OCI-LY1 (cell line): ENCODE measurements at regions not wholly inside any gene's neighbourhood (a gene's known extent, or its start where the extent isn't known, plus 50 kb on each side); places are given as distances from the start of the nearest gene placed in this dataset.

ENCODE experiments used
- H2AFZ ChIP-seq: fragments of 200-600 bp; sonication (generic), shearing (Covaris generic); 2 replicates; pipeline ENCODE4 v1.6.0; 2014; ENCODE audit warnings: antibody characterized with exemption, mild to moderate bottlenecking, low read length
- H3F3A ChIP-seq: fragments of 200-600 bp; sonication (generic), shearing (Covaris generic); 2 replicates; pipeline ENCODE4 v1.6.0; 2014; ENCODE audit warnings: mild to moderate bottlenecking, antibody characterized with exemption, low read length, moderate library complexity; ENCODE audit not compliant: insufficient read depth
- H3K27ac ChIP-seq: fragments of 200-600 bp; sonication (generic); 2 replicates; pipeline ENCODE4 v1.5.1; 2014; ENCODE audit warnings: low read length, mixed run types, mild to moderate bottlenecking, low read depth; ENCODE audit not compliant: poor library complexity, severe bottlenecking
- H3K27me3 ChIP-seq: fragments of 200-600 bp; sonication (generic); 2 replicates; pipeline ENCODE4 v1.6.0; 2014; ENCODE audit warnings: antibody characterized with exemption, mild to moderate bottlenecking, low read length, moderate library complexity; ENCODE audit not compliant: insufficient read depth
- H3K36me3 ChIP-seq: fragments of 200-600 bp; sonication (generic); 2 replicates; pipeline ENCODE4 v1.6.1; 2014; ENCODE audit warnings: mild to moderate bottlenecking, antibody characterized with exemption, low read length, moderate library complexity, mixed read lengths; ENCODE audit not compliant: insufficient read depth
- H3K4me1 ChIP-seq: fragments of 200-600 bp; sonication (generic); 2 replicates; pipeline ENCODE4 v1.5.1; 2014; ENCODE audit warnings: mild to moderate bottlenecking, low read length, moderate library complexity; ENCODE audit not compliant: insufficient read depth, severe bottlenecking
- H3K4me2 ChIP-seq: fragments of 200-600 bp; sonication (generic), shearing (Covaris generic); 2 replicates; pipeline ENCODE4 v1.6.1; 2014; ENCODE audit warnings: low read length
- H3K4me3 ChIP-seq: fragments of 200-600 bp; sonication (generic); 2 replicates; pipeline ENCODE4 v1.5.1; 2014; ENCODE audit warnings: low read length, low read depth, mild to moderate bottlenecking, mixed read lengths; ENCODE audit not compliant: poor library complexity, severe bottlenecking
- H3K79me2 ChIP-seq: fragments of 200-600 bp; shearing (Covaris generic); 2 replicates; pipeline ENCODE4 v1.6.1; 2016; ENCODE audit warnings: mixed run types, low read length, mixed read lengths; ENCODE audit not compliant: insufficient read depth
- H3K9ac ChIP-seq: fragments of 200-600 bp; sonication (generic), shearing (Covaris generic); 2 replicates; pipeline ENCODE4 v1.6.1; 2014; ENCODE audit warnings: mild to moderate bottlenecking, low read length, mixed read lengths
- H3K9me2 ChIP-seq: fragments of 200-600 bp; sonication (generic), shearing (Covaris generic); 2 replicates; pipeline ENCODE4 v1.6.1; 2014; ENCODE audit warnings: low read depth, mild to moderate bottlenecking, low read length, mixed read lengths
- H3K9me3 ChIP-seq: fragments of 200-600 bp; shearing (Covaris generic); 2 replicates; pipeline ENCODE4 v1.6.1; 2014; ENCODE audit warnings: low read length, mixed read lengths
- H4K20me1 ChIP-seq: fragments of 200-600 bp; sonication (generic), shearing (Covaris generic); 2 replicates; pipeline ENCODE4 v1.6.0; 2016; ENCODE audit warnings: mild to moderate bottlenecking, low read length; ENCODE audit not compliant: insufficient read depth
- CTCF ChIP-seq: fragments of 200-600 bp; sonication (generic), shearing (Covaris generic); IDR thresholded peaks from 2 replicates; pipeline ENCODE4 v1.5.1; 2017; ENCODE audit warnings: mild to moderate bottlenecking, antibody characterized with exemption, low read length, moderate library complexity, mixed read lengths
- EZH2 ChIP-seq: fragments of 200-600 bp; sonication (generic), shearing (Covaris generic); IDR thresholded peaks from 2 replicates; pipeline ENCODE4 v1.8.0; 2017; ENCODE audit warnings: borderline replicate concordance, mixed run types, mild to moderate bottlenecking, antibody characterized with exemption, low read length, moderate library complexity, mixed read lengths

GRCh38 chr5:15991586-15991985 lies 188.0 kb downstream of the MARCHF11 start:
- Histone ChIP-seq H3F3A (no peaks in the 10 kb centered on the region), H3K4me3 (no peak overlapping the region), H4K20me1 (no peaks in the 10 kb centered on the region), H3K4me2 (no peak overlapping the region), H3K9ac (no peak overlapping the region), H3K9me3 (no peaks in the 10 kb centered on the region), H3K27me3 (no peaks in the 10 kb centered on the region), H2AFZ (no peak overlapping the region), H3K9me2 (no peaks in the 10 kb centered on the region), H3K4me1 (no peaks in the 10 kb centered on the region), H3K27ac (no peak overlapping the region), H3K36me3 (no peaks in the 10 kb centered on the region), H3K79me2 (no peaks in the 10 kb centered on the region)
- TF ChIP-seq CTCF, result no peak
- TF ChIP-seq EZH2, result no peak
